CD4-positive, CD25-positive, alpha-beta regulatory T cell (primary cell): ENCODE measurements at regions not wholly inside any gene's neighbourhood (a gene's known extent, or its start where the extent isn't known, plus 50 kb on each side); places are given as distances from the start of the nearest gene placed in this dataset.

Experiments used
- ATAC-seq, 2 donors: fragments of 150-1000 bp; cut with Tn5 transposase; one replicate each; pipeline ENCODE4 v1.10.0; 2021; ENCODE audit warnings: low read depth in 2 of 2, moderate number of reproducible peaks in 2 of 2, moderate library complexity in 1 of 2
- DNase-seq, 3 donors: peaks; one replicate each; pipeline versions ENCODE4 v3.0.0 to v3.0.0-alpha.2; 2012 to 2022; ENCODE audit warnings: mixed read lengths in 1 of 3
- H3K27ac ChIP-seq: one replicate; pipeline ENCODE4 v1.7.0; 2013; ENCODE audit warnings: mild to moderate bottlenecking, low read length; ENCODE audit not compliant: insufficient read depth, poor library complexity, severe bottlenecking
- H3K27me3 ChIP-seq: one replicate; pipeline ENCODE4 v1.7.0; 2013; ENCODE audit warnings: low read length; ENCODE audit not compliant: control insufficient read depth, insufficient read depth
- H3K36me3 ChIP-seq: one replicate; pipeline ENCODE4 v1.7.0; 2013; ENCODE audit warnings: mild to moderate bottlenecking, low read length, moderate library complexity; ENCODE audit not compliant: control insufficient read depth, insufficient read depth
- H3K4me1 ChIP-seq: 2 replicates; pipeline ENCODE4 v1.7.0; 2013; ENCODE audit warnings: mild to moderate bottlenecking, low read length; ENCODE audit not compliant: insufficient read depth, control insufficient read depth, poor library complexity, severe bottlenecking
- H3K4me3 ChIP-seq: one replicate; pipeline ENCODE4 v1.7.0; 2013; ENCODE audit warnings: low read depth, mild to moderate bottlenecking, low read length, moderate library complexity
- H3K9me3 ChIP-seq, 2 experiments: 1 replicate in 1 of 2; 2 replicates in 1 of 2; pipeline ENCODE4 v1.7.0; 2013; ENCODE audit warnings: low read length in 2 of 2, mild to moderate bottlenecking in 1 of 2, moderate library complexity in 1 of 2; ENCODE audit not compliant: control insufficient read depth in 2 of 2
- H3K27ac Mint-ChIP-seq, 3 donors: one replicate each; pipeline ENCODE4 v1.8.0; 2020 to 2022; ENCODE audit warnings: mild to moderate bottlenecking in 3 of 3, mixed read lengths in 3 of 3, moderate library complexity in 2 of 3
- H3K27me3 Mint-ChIP-seq: one replicate; pipeline ENCODE4 v1.8.0; 2022; ENCODE audit warnings: mild to moderate bottlenecking, mixed read lengths
- H3K36me3 Mint-ChIP-seq: one replicate; pipeline ENCODE4 v1.8.0; 2020; ENCODE audit warnings: mixed read lengths
- H3K4me1 Mint-ChIP-seq, 4 donors: one replicate each; pipeline ENCODE4 v1.8.0; 2020 to 2022; ENCODE audit warnings: mixed read lengths in 4 of 4, mild to moderate bottlenecking in 1 of 4
- H3K4me3 Mint-ChIP-seq, 4 donors: one replicate each; pipeline ENCODE4 v1.8.0; 2020 to 2022; ENCODE audit warnings: mild to moderate bottlenecking in 4 of 4, mixed read lengths in 4 of 4, moderate library complexity in 3 of 4
- H3K9me3 Mint-ChIP-seq, 7 donors: one replicate each; pipeline ENCODE4 v1.8.0; 2020 to 2022; ENCODE audit warnings: mixed read lengths in 7 of 7, mild to moderate bottlenecking in 3 of 7, moderate library complexity in 2 of 7

- peaks cover 0 to 12% (median 5%) of the 10 kb centered on the region in 4 donors for H3K4me1 Mint-ChIP-seq
- no peaks in the 10 kb centered on the region for H3K9me3 ChIP-seq
- H3K27ac ChIP-seq = no peak overlapping the region
- DNase-seq (peak in 2 of 3 donors; percentile 46 to 49), ATAC-seq (no peak)
- H3K27ac Mint-ChIP-seq = no peak overlapping the region
- H3K4me3 ChIP-seq = peak overlapping the region; percentile 60
- no peaks in the 10 kb centered on the region for H3K36me3 ChIP-seq
- H3K27me3 ChIP-seq = peaks cover 9% of the 10 kb centered on the region
- peaks cover 19% of the 10 kb centered on the region for H3K27me3 Mint-ChIP-seq
- peaks cover 6% of the 10 kb centered on the region for H3K4me1 ChIP-seq
- H3K4me3 Mint-ChIP-seq = peak overlapping the region; percentile 29 to 85 (median 80)
- H3K36me3 Mint-ChIP-seq = no peaks in the 10 kb centered on the region
- H3K9me3 Mint-ChIP-seq = peaks cover 0 to 2% (median 0%) of the 10 kb centered on the region in 7 donors
Measured at GRCh38 chr2:176554101-176555048, 285.1 kb downstream of the MTX2 start.

- Histone ChIP-seq H3K36me3 (no peaks in the 10 kb centered on the region), H3K27ac (no peak overlapping the region), H3K9me3 (no peaks in the 10 kb centered on the region), H3K27me3 (peaks cover 9% of the 10 kb centered on the region), H3K4me1 (peaks cover 6% of the 10 kb centered on the region), H3K4me3 (no peak overlapping the region)
- Mint-ChIP-seq H3K36me3 (no peaks in the 10 kb centered on the region), H3K4me3 (no peak overlapping the region), H3K27ac (no peak overlapping the region), H3K9me3 (peaks cover 0 to 2% (median 0%) of the 10 kb centered on the region in 7 donors), H3K4me1 (peaks cover 0 to 12% (median 6%) of the 10 kb centered on the region in 4 donors), H3K27me3 (peaks cover 22% of the 10 kb centered on the region)
- ATAC-seq (no peak), DNase-seq (no peak)
Measured at GRCh38 chr2:176555112-176555511, 285.9 kb downstream of the MTX2 start.

GRCh38 chr2:176555781-176556180 is 286.5 kb downstream of the MTX2 start:
- H3K27ac ChIP-seq = no peak overlapping the region
- peaks cover 6% of the 10 kb centered on the region for H3K4me1 ChIP-seq
- ATAC-seq (no peak), DNase-seq (no peak)
- Mint-ChIP-seq H3K36me3 (no peaks in the 10 kb centered on the region), H3K9me3 (peaks cover 0 to 2% (median 0%) of the 10 kb centered on the region in 7 donors), H3K27ac (no peak overlapping the region), H3K27me3 (peaks cover 29% of the 10 kb centered on the region), H3K4me1 (peaks cover 0 to 12% (median 6%) of the 10 kb centered on the region in 4 donors), H3K4me3 (no peak overlapping the region)
- H3K27me3 ChIP-seq = peaks cover 9% of the 10 kb centered on the region
- no peaks in the 10 kb centered on the region for H3K36me3 ChIP-seq
- no peak overlapping the region for H3K4me3 ChIP-seq
- no peaks in the 10 kb centered on the region for H3K9me3 ChIP-seq

GRCh38 chr2:176556373-176556772 is 287.1 kb downstream of the MTX2 start:
- Mint-ChIP-seq H3K27ac (no peak overlapping the region), H3K9me3 (peaks cover 0 to 2% (median 0%) of the 10 kb centered on the region in 7 donors), H3K4me1 (peaks cover 0 to 12% (median 6%) of the 10 kb centered on the region in 4 donors), H3K36me3 (no peaks in the 10 kb centered on the region), H3K4me3 (no peak overlapping the region), H3K27me3 (peaks cover 30% of the 10 kb centered on the region)
- peaks cover 9% of the 10 kb centered on the region for H3K27me3 ChIP-seq
- no peaks in the 10 kb centered on the region for H3K36me3 ChIP-seq
- no peak overlapping the region for H3K27ac ChIP-seq
- H3K4me3 ChIP-seq = no peak overlapping the region
- DNase-seq (no peak), ATAC-seq (no peak)
- H3K9me3 ChIP-seq = no peaks in the 10 kb centered on the region
- H3K4me1 ChIP-seq = peaks cover 6% of the 10 kb centered on the region

- Mint-ChIP-seq H3K36me3 (no peaks in the 10 kb centered on the region), H3K9me3 (peaks cover 0 to 2% (median 0%) of the 10 kb centered on the region in 7 donors), H3K4me3 (no peak overlapping the region), H3K27me3 (peaks cover 30% of the 10 kb centered on the region), H3K27ac (no peak overlapping the region), H3K4me1 (peaks cover 0 to 12% (median 6%) of the 10 kb centered on the region in 4 donors)
- H3K4me1 ChIP-seq = peaks cover 6% of the 10 kb centered on the region
- no peak overlapping the region for H3K27ac ChIP-seq
- no peak overlapping the region for H3K4me3 ChIP-seq
- no peaks in the 10 kb centered on the region for H3K36me3 ChIP-seq
- DNase-seq (no peak), ATAC-seq (no peak)
- H3K27me3 ChIP-seq = peaks cover 10% of the 10 kb centered on the region
- H3K9me3 ChIP-seq = no peaks in the 10 kb centered on the region
Measured at GRCh38 chr2:176557821-176558220, 288.6 kb downstream of the MTX2 start.

GRCh38 chr2:176558574-176559140 is 289.4 kb downstream of the MTX2 start:
- Mint-ChIP-seq H3K4me3 (no peak overlapping the region), H3K27me3 (peaks cover 29% of the 10 kb centered on the region), H3K27ac (no peak overlapping the region), H3K9me3 (peaks cover 0 to 2% (median 0%) of the 10 kb centered on the region in 7 donors), H3K4me1 (peaks cover 0 to 10% (median 5%) of the 10 kb centered on the region in 4 donors), H3K36me3 (no peaks in the 10 kb centered on the region)
- H3K27me3 ChIP-seq = peaks cover 9% of the 10 kb centered on the region
- H3K9me3 ChIP-seq = no peaks in the 10 kb centered on the region
- H3K27ac ChIP-seq = no peak overlapping the region
- peaks cover 6% of the 10 kb centered on the region for H3K4me1 ChIP-seq
- no peak for ATAC-seq
- no peak for DNase-seq
- no peaks in the 10 kb centered on the region for H3K36me3 ChIP-seq
- H3K4me3 ChIP-seq = no peak overlapping the region

GRCh38 chr2:176560296-176560695 is 291.1 kb downstream of the MTX2 start:
- Mint-ChIP-seq H3K9me3 (peaks cover 0 to 2% (median 0%) of the 10 kb centered on the region in 7 donors), H3K36me3 (no peaks in the 10 kb centered on the region), H3K4me1 (peaks cover 0 to 2% (median 0%) of the 10 kb centered on the region in 4 donors), H3K4me3 (no peak overlapping the region), H3K27me3 (peaks cover 24% of the 10 kb centered on the region), H3K27ac (no peak overlapping the region)
- no peak overlapping the region for H3K27ac ChIP-seq
- ATAC-seq (no peak), DNase-seq (no peak)
- H3K4me3 ChIP-seq = no peak overlapping the region
- H3K27me3 ChIP-seq = peaks cover 9% of the 10 kb centered on the region
- H3K9me3 ChIP-seq = no peaks in the 10 kb centered on the region
- no peaks in the 10 kb centered on the region for H3K36me3 ChIP-seq
- H3K4me1 ChIP-seq = no peaks in the 10 kb centered on the region
